Transverse colon (tissue), 4 donors: ENCODE measurements at regions not wholly inside any gene's neighbourhood (a gene's known extent, or its start where the extent isn't known, plus 50 kb on each side); places are given as distances from the start of the nearest gene placed in this dataset.

ENCODE experiments used
- DNase-seq: peaks from one replicate; pipeline ENCODE4 v3.0.0-alpha.2; 2019
- H3K27ac ChIP-seq, 4 donors: fragments of 200-600 bp; sonication (generic); 2 replicates each; pipeline ENCODE4 v1.5.1; 2016 to 2018; ENCODE audit warnings: inconsistent platforms in 4 of 4
- H3K27me3 ChIP-seq: fragments of 200-600 bp; sonication (generic); 2 replicates; pipeline ENCODE4 v1.5.1; 2017; ENCODE audit warnings: inconsistent platforms
- H3K36me3 ChIP-seq, 4 donors: fragments of 200-600 bp; sonication (generic); 2 replicates each; pipeline ENCODE4 v1.5.1; 2017 to 2019; ENCODE audit warnings: inconsistent platforms in 4 of 4
- H3K4me1 ChIP-seq, 4 donors: fragments of 200-600 bp; sonication (generic); 2 replicates each; pipeline ENCODE4 v1.5.1; 2017 to 2020; ENCODE audit warnings: inconsistent platforms in 4 of 4
- H3K4me3 ChIP-seq, 4 donors: fragments of 200-600 bp; sonication (generic); 1 replicate in 1 of 4; 2 replicates in 3 of 4; pipeline versions ENCODE4 v1.5.1 to v1.6.1; 2017 to 2019; ENCODE audit warnings: inconsistent platforms in 4 of 4
- H3K9me3 ChIP-seq, 2 donors: fragments of 200-600 bp; sonication (generic); 2 replicates each; pipeline ENCODE4 v1.5.1; 2017 to 2019; ENCODE audit warnings: inconsistent platforms in 2 of 2
- CTCF ChIP-seq, 5 experiments: fragments of 200-600 bp in 3 of 5; fragments of 450-650 bp in 2 of 5; sonication (generic) in 3 of 5; IDR thresholded peaks; 1 replicate in 2 of 5; 2 replicates in 3 of 5; pipeline ENCODE4 v1.5.1; 2016 to 2017; ENCODE audit warnings: antibody characterized with exemption in 5 of 5, inconsistent platforms in 3 of 5, mild to moderate bottlenecking in 2 of 5, moderate library complexity in 1 of 5
- EP300 ChIP-seq: sonication (generic); formaldehyde crosslinking; IDR thresholded peaks from one replicate; pipeline ENCODE4 v1.6.1; 2017; ENCODE audit warnings: antibody characterized with exemption, low read depth
- POLR2A ChIP-seq: fragments of 450-650 bp; IDR thresholded peaks from one replicate; pipeline ENCODE4 v1.6.1; 2016; ENCODE audit warnings: antibody characterized with exemption, mild to moderate bottlenecking, moderate library complexity
- POLR2AphosphoS5 ChIP-seq, 3 donors: sonication (generic); formaldehyde crosslinking; IDR thresholded peaks; one replicate each; pipeline ENCODE4 v1.6.1; 2016; ENCODE audit warnings: antibody characterized with exemption in 3 of 3
- WGBS, 2 donors: methylation state at CpG; one replicate each; pipeline ENCODE4 v1.1.5; 2018; ENCODE audit warnings: low coverage in 1 of 2; 5-methylcytosine and 5-hydroxymethylcytosine counted together
- in situ Hi-C, 4 donors: fragments of 200-750 bp; cut with MboI; loops; one replicate each; pipeline versions ENCODE4 v1.15.0 to v1.15.1; 2017; ENCODE audit warnings: low sequenced_read_pairs in 3 of 4, low pct_ligation_motif_present in 1 of 4, low pct_unique_long_range_greater_than_20kb in 1 of 4
- intact Hi-C: fragments of 100-400 bp; cut with DNase I; formaldehyde crosslinking; loops from one replicate; pipeline ENCODE4 v1.15.1; 2023; ENCODE audit warnings: low total_unique reads

- intact Hi-C loops (no loop called here), in situ Hi-C loops (no loop called here)
- Histone ChIP-seq H3K4me3 (no peak overlapping the region), H3K4me1 (no peaks in the 10 kb centered on the region), H3K9me3 (no peaks in the 10 kb centered on the region), H3K27ac (no peak overlapping the region), H3K36me3 (no peaks in the 10 kb centered on the region), H3K27me3 (no peaks in the 10 kb centered on the region)
- TF ChIP-seq POLR2AphosphoS5 (IDR thresholded peaks at IDR 0.05) (no peak), POLR2A (no peak), CTCF (IDR thresholded peaks at IDR 0.05) (no peak), EP300 (no peak)
- DNase-seq, result no peak
- 14 to 42% methylated on average over 1 of the region's 1 CpG for WGBS, 2 donors
Measured at GRCh38 chr4:180926277-180926676, 1316.9 kb upstream of the TENM3 start.

GRCh38 chr4:180932370-180933001 is 1310.7 kb upstream of the TENM3 start:
- Histone ChIP-seq H3K27ac (no peak overlapping the region), H3K4me1 (no peaks in the 10 kb centered on the region), H3K4me3 (no peak overlapping the region), H3K27me3 (no peaks in the 10 kb centered on the region), H3K9me3 (no peaks in the 10 kb centered on the region), H3K36me3 (no peaks in the 10 kb centered on the region)
- no peak for DNase-seq
- no peak for TF ChIP-seq POLR2AphosphoS5 (IDR thresholded peaks at IDR 0.05)
- no peak for TF ChIP-seq POLR2A
- TF ChIP-seq CTCF (IDR thresholded peaks at IDR 0.05), result no peak
- TF ChIP-seq EP300, result no peak
- intact Hi-C loops, result no loop called here
- in situ Hi-C loops, result no loop called here
- WGBS, 2 donors, result 33 to 65% methylated on average over 3 to 4 of the region's 4 CpGs

GRCh38 chr4:180937083-180937482 is 1306.1 kb upstream of the TENM3 start:
- H3K27me3 ChIP-seq, result no peaks in the 10 kb centered on the region
- H3K27ac ChIP-seq, result no peak overlapping the region
- in situ Hi-C loops (no loop called here), intact Hi-C loops (no loop called here)
- no peak overlapping the region for H3K4me3 ChIP-seq
- H3K36me3 ChIP-seq, result no peaks in the 10 kb centered on the region
- H3K9me3 ChIP-seq, result no peaks in the 10 kb centered on the region
- TF ChIP-seq POLR2AphosphoS5 (IDR thresholded peaks at IDR 0.05) (no peak), CTCF (IDR thresholded peaks at IDR 0.05) (no peak), POLR2A (no peak), EP300 (no peak)
- no peak for DNase-seq
- H3K4me1 ChIP-seq, result no peaks in the 10 kb centered on the region
- 37 to 47% methylated on average over 2 to 3 of the region's 3 CpGs for WGBS, 2 donors

GRCh38 chr4:180940680-180941079 is 1302.5 kb upstream of the TENM3 start:
- intact Hi-C loops, result no loop called here
- no peaks in the 10 kb centered on the region for H3K36me3 ChIP-seq
- H3K9me3 ChIP-seq, result no peaks in the 10 kb centered on the region
- no peaks in the 10 kb centered on the region for H3K4me1 ChIP-seq
- TF ChIP-seq EP300 (no peak), POLR2A (no peak), POLR2AphosphoS5 (IDR thresholded peaks at IDR 0.05) (no peak)
- no peak for DNase-seq
- 74 to 75% methylated on average over 1 of the region's 1 CpG for WGBS, 2 donors
- no peaks in the 10 kb centered on the region for H3K27me3 ChIP-seq
- H3K4me3 ChIP-seq, result no peak overlapping the region
- in situ Hi-C loops, result no loop called here
- no peak overlapping the region for H3K27ac ChIP-seq

GRCh38 chr4:180942367-180942916 is 1300.8 kb upstream of the TENM3 start:
- no peak for TF ChIP-seq POLR2AphosphoS5 (IDR thresholded peaks at IDR 0.05)
- no peak for TF ChIP-seq EP300
- no peak for TF ChIP-seq CTCF (IDR thresholded peaks at IDR 0.05)
- no peak for TF ChIP-seq POLR2A
- no peaks in the 10 kb centered on the region for H3K27me3 ChIP-seq
- no peaks in the 10 kb centered on the region for H3K9me3 ChIP-seq
- H3K36me3 ChIP-seq, result no peaks in the 10 kb centered on the region
- WGBS, 2 donors, result 69% methylated on average over 5 of the region's 5 CpGs
- in situ Hi-C loops, result no loop called here
- no peak overlapping the region for H3K4me3 ChIP-seq
- DNase-seq, result no peak
- intact Hi-C loops, result no loop called here
- no peaks in the 10 kb centered on the region for H3K4me1 ChIP-seq
- no peak overlapping the region for H3K27ac ChIP-seq
